ENCODE measurements at regions not wholly inside any gene's neighbourhood (a gene's known extent, or its start where the extent isn't known, plus 50 kb on each side); places are given as distances from the start of the nearest gene placed in this dataset.

DNA sequence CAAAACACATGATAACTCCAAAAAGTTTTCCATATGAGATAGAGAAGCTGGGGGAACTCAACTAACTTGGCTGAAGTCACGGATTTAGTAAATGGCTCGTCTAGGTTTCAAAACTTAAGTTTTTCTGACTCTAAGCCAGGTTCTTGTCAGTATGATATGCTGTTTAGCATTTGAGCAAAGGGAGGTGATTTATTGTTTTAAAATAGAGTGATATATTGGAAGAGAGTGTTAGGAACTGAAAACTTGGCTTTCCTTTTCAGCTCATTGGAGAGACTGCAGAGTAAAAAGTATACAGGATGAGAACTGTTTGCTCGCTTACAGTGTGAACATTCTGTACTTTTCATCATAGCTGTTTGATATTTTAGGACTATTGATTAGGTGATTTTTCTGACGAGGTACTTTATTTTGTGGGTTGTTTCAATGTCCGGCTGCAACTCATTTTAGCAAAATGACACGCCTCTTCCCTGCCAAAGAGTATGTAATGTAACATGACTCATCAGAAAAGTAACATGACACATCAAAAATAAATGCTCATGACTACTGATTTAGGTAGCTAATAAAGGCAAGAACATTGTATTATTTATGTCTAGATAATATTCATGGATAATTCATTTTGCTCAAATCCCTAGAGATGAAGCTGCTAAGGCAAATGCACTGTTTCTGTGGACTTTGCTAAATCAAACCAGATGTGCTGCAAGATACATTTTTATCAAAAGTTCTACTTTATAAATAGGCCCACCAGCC is 355.1 kb downstream of the GPATCH2 start:
- no peak for DNase-seq (ENCODE audit: extremely low spot score, unreplicated experiment)
- no peaks in the 10 kb centered on the region for H3K36me3 Mint-ChIP-seq (ENCODE audit: unreplicated experiment)
- TF ChIP-seq, protein P1, sequence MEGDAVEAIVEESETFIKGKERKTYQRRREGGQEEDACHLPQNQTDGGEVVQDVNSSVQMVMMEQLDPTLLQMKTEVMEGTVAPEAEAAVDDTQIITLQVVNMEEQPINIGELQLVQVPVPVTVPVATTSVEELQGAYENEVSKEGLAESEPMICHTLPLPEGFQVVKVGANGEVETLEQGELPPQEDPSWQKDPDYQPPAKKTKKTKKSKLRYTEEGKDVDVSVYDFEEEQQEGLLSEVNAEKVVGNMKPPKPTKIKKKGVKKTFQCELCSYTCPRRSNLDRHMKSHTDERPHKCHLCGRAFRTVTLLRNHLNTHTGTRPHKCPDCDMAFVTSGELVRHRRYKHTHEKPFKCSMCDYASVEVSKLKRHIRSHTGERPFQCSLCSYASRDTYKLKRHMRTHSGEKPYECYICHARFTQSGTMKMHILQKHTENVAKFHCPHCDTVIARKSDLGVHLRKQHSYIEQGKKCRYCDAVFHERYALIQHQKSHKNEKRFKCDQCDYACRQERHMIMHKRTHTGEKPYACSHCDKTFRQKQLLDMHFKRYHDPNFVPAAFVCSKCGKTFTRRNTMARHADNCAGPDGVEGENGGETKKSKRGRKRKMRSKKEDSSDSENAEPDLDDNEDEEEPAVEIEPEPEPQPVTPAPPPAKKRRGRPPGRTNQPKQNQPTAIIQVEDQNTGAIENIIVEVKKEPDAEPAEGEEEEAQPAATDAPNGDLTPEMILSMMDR (IDR thresholded peaks at IDR 0.05): no peak
- peaks cover 3% of the 10 kb centered on the region for H3K9me3 Mint-ChIP-seq (ENCODE audit: unreplicated experiment)
- no peaks in the 10 kb centered on the region for H3K27me3 Mint-ChIP-seq (ENCODE audit: unreplicated experiment)
- no peak overlapping the region for H3K4me3 Mint-ChIP-seq (ENCODE audit: unreplicated experiment)
- H3K27ac Mint-ChIP-seq (ENCODE audit: unreplicated experiment): peak overlapping the region; percentile 78
- H3K4me1 Mint-ChIP-seq (ENCODE audit: unreplicated experiment): peaks cover 24% of the 10 kb centered on the region

DNA sequence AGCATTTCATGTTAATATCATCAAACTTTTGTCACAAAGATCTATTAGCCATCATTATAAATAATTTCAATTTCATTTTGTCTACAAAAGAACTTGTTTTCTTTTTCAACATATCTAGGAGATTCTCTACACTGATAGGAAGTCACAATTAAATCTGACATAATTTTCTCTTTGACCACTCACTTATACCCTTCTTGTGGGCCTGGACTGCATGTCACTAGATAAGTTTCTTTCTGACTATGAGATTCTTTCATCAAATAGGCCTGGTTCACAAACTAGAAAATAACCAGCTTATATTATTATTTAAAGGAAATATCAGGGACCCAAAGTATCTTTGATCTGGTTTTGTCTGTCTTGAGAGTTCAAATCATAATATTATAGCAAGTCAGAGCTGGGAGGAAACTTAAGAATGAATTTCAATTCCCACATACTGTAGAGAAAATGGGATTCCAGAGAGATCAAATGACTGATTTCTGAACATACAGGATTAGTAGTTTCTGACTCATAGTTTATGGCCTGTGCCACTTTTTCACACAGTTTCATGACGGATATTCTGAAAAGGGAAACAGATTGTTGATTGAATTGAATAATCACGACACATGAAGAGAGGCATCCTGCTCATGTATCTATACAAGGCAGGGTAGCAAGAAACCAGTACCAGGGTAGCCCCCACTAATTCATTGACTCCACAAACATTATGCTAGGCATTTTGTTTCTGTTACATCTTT is 355.8 kb downstream of the GPATCH2 start:
- DNase-seq (ENCODE audit: extremely low spot score, unreplicated experiment): no peak
- TF ChIP-seq, protein P1 (IDR thresholded peaks at IDR 0.05): no peak
- Mint-ChIP-seq H3K36me3 (ENCODE audit: unreplicated experiment) (no peaks in the 10 kb centered on the region), H3K4me1 (ENCODE audit: unreplicated experiment) (peaks cover 24% of the 10 kb centered on the region), H3K27me3 (ENCODE audit: unreplicated experiment) (no peaks in the 10 kb centered on the region), H3K9me3 (ENCODE audit: unreplicated experiment) (peaks cover 3% of the 10 kb centered on the region), H3K4me3 (ENCODE audit: unreplicated experiment) (no peak overlapping the region), H3K27ac (ENCODE audit: unreplicated experiment) (peak overlapping the region; percentile 78)

DNA sequence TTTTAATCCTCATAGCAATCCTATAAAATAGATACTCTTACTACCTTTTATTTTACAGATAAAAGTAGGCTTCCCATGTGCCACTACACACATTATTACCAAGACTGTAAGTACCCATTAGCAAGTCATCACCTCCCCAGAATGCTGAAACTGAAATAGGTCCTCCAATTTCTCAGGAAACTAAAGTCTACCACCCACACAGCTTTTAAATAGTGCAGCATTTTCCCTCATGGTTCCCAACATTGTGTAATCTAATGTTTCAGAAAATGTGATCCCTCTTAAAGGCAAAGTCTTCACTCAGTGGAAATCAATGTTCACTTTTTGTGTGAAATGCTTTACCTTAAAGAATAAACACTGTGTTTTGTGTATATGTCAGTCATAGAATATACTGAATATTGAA is 356.5 kb downstream of the GPATCH2 start:
- H3K4me1 Mint-ChIP-seq (ENCODE audit: unreplicated experiment): peaks cover 24% of the 10 kb centered on the region
- no peaks in the 10 kb centered on the region for H3K36me3 Mint-ChIP-seq (ENCODE audit: unreplicated experiment)
- TF ChIP-seq, protein P1 (IDR thresholded peaks at IDR 0.05): no peak
- H3K27ac Mint-ChIP-seq (ENCODE audit: unreplicated experiment): no peak overlapping the region
- no peaks in the 10 kb centered on the region for H3K9me3 Mint-ChIP-seq (ENCODE audit: unreplicated experiment)
- no peaks in the 10 kb centered on the region for H3K27me3 Mint-ChIP-seq (ENCODE audit: unreplicated experiment)
- no peak overlapping the region for H3K4me3 Mint-ChIP-seq (ENCODE audit: unreplicated experiment)
- DNase-seq (ENCODE audit: extremely low spot score, unreplicated experiment): no peak

DNA sequence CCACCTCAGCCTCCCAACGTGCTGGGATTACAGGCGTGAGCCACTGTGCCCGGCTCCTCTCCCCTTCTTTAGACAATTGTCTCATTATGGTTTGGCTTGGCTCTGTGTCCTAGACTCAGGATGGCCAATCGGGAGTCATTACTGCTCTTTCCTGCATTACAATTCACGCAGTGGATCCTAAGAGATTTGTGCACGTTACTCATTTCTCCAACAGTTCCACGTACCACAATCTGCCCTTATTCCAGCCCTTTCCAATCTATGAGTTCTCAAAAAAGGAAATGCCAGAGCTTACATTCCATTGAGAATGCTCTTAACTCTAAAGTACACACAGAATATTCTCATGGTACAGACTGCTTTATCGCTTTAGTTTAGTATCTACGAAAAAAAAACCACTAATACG is 357.0 kb downstream of the GPATCH2 start:
- H3K4me1 Mint-ChIP-seq (ENCODE audit: unreplicated experiment): peaks cover 24% of the 10 kb centered on the region
- H3K36me3 Mint-ChIP-seq (ENCODE audit: unreplicated experiment): no peaks in the 10 kb centered on the region
- TF ChIP-seq, protein P1 (IDR thresholded peaks at IDR 0.05): no peak
- no peak overlapping the region for H3K27ac Mint-ChIP-seq (ENCODE audit: unreplicated experiment)
- H3K4me3 Mint-ChIP-seq (ENCODE audit: unreplicated experiment): no peak overlapping the region
- no peaks in the 10 kb centered on the region for H3K9me3 Mint-ChIP-seq (ENCODE audit: unreplicated experiment)
- DNase-seq (ENCODE audit: extremely low spot score, unreplicated experiment): no peak
- H3K27me3 Mint-ChIP-seq (ENCODE audit: unreplicated experiment): no peaks in the 10 kb centered on the region

DNA sequence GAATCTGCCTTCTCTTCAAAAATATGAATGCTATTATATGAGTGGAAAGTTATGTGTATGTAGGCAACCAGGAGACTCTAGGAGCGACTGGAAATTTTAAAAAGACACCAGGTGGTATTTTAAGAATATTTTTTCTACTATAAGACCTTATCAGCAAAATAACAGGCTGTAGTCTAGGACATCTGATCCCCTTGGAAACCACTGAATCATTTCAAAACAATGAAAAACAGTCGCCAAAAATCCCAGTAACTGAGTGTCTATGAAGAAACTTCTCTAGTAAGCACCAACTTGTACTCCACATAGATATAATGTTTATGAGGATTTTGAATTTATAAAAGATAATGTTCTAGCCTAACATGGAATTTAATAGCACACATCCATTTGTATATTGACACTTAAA is 358.5 kb downstream of the GPATCH2 start:
- H3K4me1 Mint-ChIP-seq (ENCODE audit: unreplicated experiment): peaks cover 24% of the 10 kb centered on the region
- no peaks in the 10 kb centered on the region for H3K9me3 Mint-ChIP-seq (ENCODE audit: unreplicated experiment)
- H3K4me3 Mint-ChIP-seq (ENCODE audit: unreplicated experiment): no peak overlapping the region
- TF ChIP-seq, protein P1 (IDR thresholded peaks at IDR 0.05): no peak
- no peak overlapping the region for H3K27ac Mint-ChIP-seq (ENCODE audit: unreplicated experiment)
- no peak for DNase-seq (ENCODE audit: extremely low spot score, unreplicated experiment)
- no peaks in the 10 kb centered on the region for H3K36me3 Mint-ChIP-seq (ENCODE audit: unreplicated experiment)
- peaks cover 5% of the 10 kb centered on the region for H3K27me3 Mint-ChIP-seq (ENCODE audit: unreplicated experiment)

Measured in osteocyte (in vitro differentiated cells).